Testis (tissue), 2 donors: ENCODE measurements at regions not wholly inside any gene's neighbourhood (a gene's known extent, or its start where the extent isn't known, plus 50 kb on each side); places are given as distances from the start of the nearest gene placed in this dataset.

Source experiments
- DNase-seq: peaks from one replicate; pipeline ENCODE4 v3.0.0-alpha.2; 2019
- H3K27ac ChIP-seq, 2 donors: fragments of 200-600 bp; sonication (generic); one replicate each; pipeline ENCODE4 v1.5.1; 2019
- H3K27me3 ChIP-seq: fragments of 200-600 bp; sonication (generic); one replicate; pipeline ENCODE4 v1.5.1; 2019
- H3K36me3 ChIP-seq: fragments of 200-600 bp; sonication (generic); one replicate; pipeline ENCODE4 v1.5.1; 2017; ENCODE audit warnings: low read depth; ENCODE audit errors: missing control alignments
- H3K4me1 ChIP-seq: fragments of 200-600 bp; sonication (generic); one replicate; pipeline ENCODE4 v1.5.1; 2019
- H3K4me3 ChIP-seq, 2 donors: fragments of 200-600 bp; sonication (generic); one replicate each; pipeline ENCODE4 v1.5.1; 2017 to 2019
- H3K9me3 ChIP-seq: fragments of 200-600 bp; sonication (generic); one replicate; pipeline ENCODE4 v1.5.1; 2017
- CTCF ChIP-seq, 3 experiments: fragments of 450-650 bp in 2 of 3; fragments of 200-600 bp in 1 of 3; sonication (generic) in 1 of 3; IDR thresholded peaks; one replicate each; pipeline ENCODE4 v1.5.1; 2016 to 2019; ENCODE audit warnings: antibody characterized with exemption in 3 of 3, mild to moderate bottlenecking in 2 of 3, moderate library complexity in 1 of 3
- POLR2A ChIP-seq: fragments of 450-650 bp; IDR thresholded peaks from one replicate; pipeline ENCODE4 v1.6.1; 2017; ENCODE audit warnings: antibody characterized with exemption, mild to moderate bottlenecking, moderate library complexity
- WGBS, 2 donors: methylation state at CpG; one replicate each; pipeline ENCODE4 v1.1.5; 2018; 5-methylcytosine and 5-hydroxymethylcytosine counted together
- intact Hi-C: fragments of 100-400 bp; cut with DNase I; formaldehyde crosslinking; loops from one replicate; pipeline ENCODE4 v1.15.1; 2023; ENCODE audit warnings: low total_unique reads

- Histone ChIP-seq H3K4me3 (no peak overlapping the region), H3K27ac (no peak overlapping the region), H3K4me1 (no peaks in the 10 kb centered on the region), H3K36me3 (no peaks in the 10 kb centered on the region), H3K27me3 (no peaks in the 10 kb centered on the region), H3K9me3 (no peaks in the 10 kb centered on the region)
- WGBS, 2 donors, result 81 to 83% methylated on average over 2 of the region's 2 CpGs
- no peak for DNase-seq
- intact Hi-C loops, result no loop called here
- TF ChIP-seq CTCF (IDR thresholded peaks at IDR 0.05) (no peak), POLR2A (no peak)
Measured at GRCh38 chr3:3665546-3665945, 133.7 kb upstream of the LRRN1 start.

- no peaks in the 10 kb centered on the region for H3K36me3 ChIP-seq
- no peaks in the 10 kb centered on the region for H3K27me3 ChIP-seq
- no peaks in the 10 kb centered on the region for H3K4me1 ChIP-seq
- intact Hi-C loops, result no loop called here
- no peak for DNase-seq
- no peak overlapping the region for H3K27ac ChIP-seq
- H3K9me3 ChIP-seq, result no peaks in the 10 kb centered on the region
- TF ChIP-seq CTCF (IDR thresholded peaks at IDR 0.05) (no peak), POLR2A (no peak)
- no peak overlapping the region for H3K4me3 ChIP-seq
- WGBS, 2 donors, result 85 to 90% methylated on average over 5 of the region's 5 CpGs
Measured at GRCh38 chr3:3664935-3665334, 134.3 kb upstream of the LRRN1 start.

GRCh38 chr3:3662610-3663009 lies 136.6 kb upstream of the LRRN1 start:
- Histone ChIP-seq H3K27me3 (no peaks in the 10 kb centered on the region), H3K9me3 (no peaks in the 10 kb centered on the region), H3K36me3 (no peaks in the 10 kb centered on the region), H3K4me1 (no peaks in the 10 kb centered on the region), H3K4me3 (no peak overlapping the region), H3K27ac (no peak overlapping the region)
- intact Hi-C loops, result no loop called here
- TF ChIP-seq CTCF (IDR thresholded peaks at IDR 0.05), result no peak
- no peak for TF ChIP-seq POLR2A
- WGBS, 2 donors, result 85 to 92% methylated on average over 4 of the region's 4 CpGs
- no peak for DNase-seq

GRCh38 chr3:3654916-3655315 lies 144.3 kb upstream of the LRRN1 start:
- DNase-seq, result no peak
- no peak for TF ChIP-seq CTCF (IDR thresholded peaks at IDR 0.05)
- no peaks in the 10 kb centered on the region for H3K36me3 ChIP-seq

GRCh38 chr3:3648988-3649679 lies 150.1 kb upstream of the LRRN1 start:
- WGBS, 2 donors, result 80 to 88% methylated on average over 5 of the region's 5 CpGs
- no peak for DNase-seq
- no peaks in the 10 kb centered on the region for H3K9me3 ChIP-seq
- no peak overlapping the region for H3K27ac ChIP-seq
- TF ChIP-seq POLR2A, result no peak
- no peak for TF ChIP-seq CTCF (IDR thresholded peaks at IDR 0.05)
- intact Hi-C loops, result no loop called here
- H3K36me3 ChIP-seq, result no peaks in the 10 kb centered on the region
- no peaks in the 10 kb centered on the region for H3K27me3 ChIP-seq
- H3K4me1 ChIP-seq, result no peaks in the 10 kb centered on the region
- H3K4me3 ChIP-seq, result no peak overlapping the region

More at GRCh38 chr3:3654916-3655315, 144.3 kb upstream of the LRRN1 start:
- no peaks in the 10 kb centered on the region for H3K4me1 ChIP-seq
- no peak overlapping the region for H3K4me3 ChIP-seq
- H3K9me3 ChIP-seq, result no peaks in the 10 kb centered on the region
- intact Hi-C loops, result no loop called here
- H3K27me3 ChIP-seq, result no peaks in the 10 kb centered on the region
- H3K27ac ChIP-seq, result no peak overlapping the region
- WGBS, 2 donors, result 88 to 92% methylated on average over 2 of the region's 2 CpGs
